ENCODE measurements at regions not wholly inside any gene's neighbourhood (a gene's known extent, or its start where the extent isn't known, plus 50 kb on each side); places are given as distances from the start of the nearest gene placed in this dataset.

GRCh38 chr4:41487868-41488440 is 50.0 kb upstream of the LIMCH1 start:
- Mint-ChIP-seq H3K4me3 (no peak overlapping the region), H3K27ac (no peak overlapping the region), H3K36me3 (ENCODE audit: low read depth) (no peaks in the 10 kb centered on the region), H3K9me3 (peaks cover 2% of the 10 kb centered on the region), H3K4me1 (ENCODE audit: low read depth) (no peaks in the 10 kb centered on the region), H3K27me3 (no peaks in the 10 kb centered on the region)
- no peak overlapping the region for H3K4me3 ChIP-seq (ENCODE audit: low read length)
- H3K27ac ChIP-seq (ENCODE audit: low read depth in 1 of 2, low read length in 2 of 2), result no peak overlapping the region
- peaks cover 0 to 18% of the 10 kb centered on the region in 2 experiments for H3K9me3 ChIP-seq (ENCODE audit: control insufficient read depth in 1 of 2, insufficient read depth in 1 of 2, low read length in 2 of 2)
- no peaks in the 10 kb centered on the region for H3K27me3 ChIP-seq (ENCODE audit: control insufficient read depth in 1 of 2, insufficient read depth in 2 of 2, low read length in 2 of 2)
- H3K4me1 ChIP-seq (ENCODE audit: insufficient read depth, low read length), result no peaks in the 10 kb centered on the region
- intact Hi-C loops (cut with DNase I, micrococcal nuclease), result no loop called here
- H3K36me3 ChIP-seq (ENCODE audit: insufficient read depth, low read length), result no peaks in the 10 kb centered on the region
- ChIA-PET POLR2A (no interaction called here), CTCF (no interaction called here)
- ATAC-seq (ENCODE audit: poor library complexity), result no peak
- no peak for TF ChIP-seq CTCF (IDR thresholded peaks at IDR 0.05)
- no peak for DNase-seq
